MM.1S (cell line): ENCODE measurements at regions not wholly inside any gene's neighbourhood (a gene's known extent, or its start where the extent isn't known, plus 50 kb on each side); places are given as distances from the start of the nearest gene placed in this dataset.

ENCODE experiments used
- DNase-seq: peaks from one replicate; pipeline ENCODE4 v3.0.0-alpha.2; 2015
- H2AFZ ChIP-seq: fragments of 300-600 bp; sonication (generic); 2 replicates; pipeline ENCODE4 v1.6.0; 2016; ENCODE audit warnings: antibody characterized with exemption, low read length
- H3F3A ChIP-seq: fragments of 300-600 bp; sonication (generic); 2 replicates; pipeline ENCODE4 v1.6.1; 2016; ENCODE audit warnings: mild to moderate bottlenecking, antibody characterized with exemption, low read length, moderate library complexity, mixed read lengths; ENCODE audit not compliant: insufficient read depth
- H3K27ac ChIP-seq: fragments of 300-600 bp; sonication (generic); 2 replicates; pipeline ENCODE4 v1.5.1; 2016; ENCODE audit warnings: mild to moderate bottlenecking, low read length
- H3K27me3 ChIP-seq: fragments of 300-600 bp; sonication (generic); replicated peaks from 2 replicates; pipeline ENCODE4 v1.6.0; 2016; ENCODE audit warnings: low read length; ENCODE audit not compliant: insufficient read depth
- H3K36me3 ChIP-seq: fragments of 300-600 bp; sonication (generic); replicated peaks from 2 replicates; pipeline ENCODE4 v1.6.1; 2016; ENCODE audit warnings: mild to moderate bottlenecking, low read length, mixed read lengths; ENCODE audit not compliant: insufficient read depth
- H3K4me1 ChIP-seq: fragments of 300-600 bp; sonication (generic); 2 replicates; pipeline ENCODE4 v1.6.1; 2016; ENCODE audit warnings: low read length, mixed read lengths
- H3K4me2 ChIP-seq: fragments of 300-600 bp; sonication (generic); 2 replicates; pipeline ENCODE4 v1.6.0; 2016; ENCODE audit warnings: low read depth, low read length
- H3K4me3 ChIP-seq: fragments of 300-600 bp; sonication (generic); 2 replicates; pipeline ENCODE4 v1.5.1; 2016; ENCODE audit warnings: low read length, mixed read lengths
- H3K79me2 ChIP-seq: fragments of 300-600 bp; sonication (generic); 2 replicates; pipeline ENCODE4 v1.6.1; 2016; ENCODE audit warnings: mixed run types, low read length, mixed read lengths
- H3K9ac ChIP-seq: fragments of 300-600 bp; sonication (generic); 2 replicates; pipeline ENCODE4 v1.6.1; 2016; ENCODE audit warnings: low read length, mixed read lengths
- H3K9me2 ChIP-seq: fragments of 300-600 bp; sonication (generic); replicated peaks from 2 replicates; pipeline ENCODE4 v1.6.1; 2016; ENCODE audit warnings: mild to moderate bottlenecking, low read length, mixed read lengths; ENCODE audit not compliant: insufficient read depth
- H3K9me3 ChIP-seq: fragments of 300-600 bp; sonication (generic); replicated peaks from 2 replicates; pipeline ENCODE4 v1.6.1; 2016; ENCODE audit warnings: mild to moderate bottlenecking, low read length, mixed read lengths; ENCODE audit not compliant: insufficient read depth
- H4K20me1 ChIP-seq: fragments of 300-600 bp; sonication (generic); 2 replicates; pipeline ENCODE4 v1.6.1; 2016; ENCODE audit warnings: mild to moderate bottlenecking, low read length, moderate library complexity, mixed read lengths; ENCODE audit not compliant: insufficient read depth
- CTCF ChIP-seq: fragments of 300-600 bp; sonication (generic); IDR thresholded peaks from 2 replicates; pipeline ENCODE4 v1.5.1; 2016; ENCODE audit warnings: antibody characterized with exemption, low read length, mixed read lengths
- EZH2 ChIP-seq: fragments of 300-600 bp; sonication (generic); optimal IDR thresholded peaks from 2 replicates; pipeline ENCODE3; 2017; ENCODE audit warnings: low read depth, mild to moderate bottlenecking, antibody characterized with exemption, low read length, mixed read lengths
- EZH2phosphoT487 ChIP-seq: fragments of 300-600 bp; sonication (generic); IDR thresholded peaks from 2 replicates; pipeline ENCODE4 v1.6.1; 2018; ENCODE audit warnings: antibody characterized with exemption, low read length

- Histone ChIP-seq H3K79me2 (no peaks in the 10 kb centered on the region), H3K9ac (no peak overlapping the region), H3K4me2 (no peak overlapping the region), H3K9me3 (no peaks in the 10 kb centered on the region), H3K9me2 (no peaks in the 10 kb centered on the region), H3K27me3 (no peaks in the 10 kb centered on the region), H3F3A (no peaks in the 10 kb centered on the region), H4K20me1 (no peaks in the 10 kb centered on the region), H3K36me3 (no peaks in the 10 kb centered on the region), H3K4me1 (no peaks in the 10 kb centered on the region), H3K27ac (no peak overlapping the region), H3K4me3 (no peak overlapping the region), H2AFZ (no peak overlapping the region)
- DNase-seq = no peak
- TF ChIP-seq EZH2phosphoT487 (no peak), EZH2 (no peak), CTCF (no peak)
Measured at GRCh38 chr1:82800721-82801120, 1000.0 kb downstream of the ADGRL2 start.

GRCh38 chr1:82799261-82799660, 998.5 kb downstream of the ADGRL2 start:
- no peak for DNase-seq
- no peak overlapping the region for H3K9ac ChIP-seq
- no peaks in the 10 kb centered on the region for H3K4me1 ChIP-seq
- no peaks in the 10 kb centered on the region for H3F3A ChIP-seq
- no peaks in the 10 kb centered on the region for H3K79me2 ChIP-seq
- H3K9me2 ChIP-seq = no peaks in the 10 kb centered on the region
- no peaks in the 10 kb centered on the region for H4K20me1 ChIP-seq
- H3K4me3 ChIP-seq = no peak overlapping the region
- H3K4me2 ChIP-seq = no peak overlapping the region
- no peaks in the 10 kb centered on the region for H3K27me3 ChIP-seq
- no peak overlapping the region for H3K27ac ChIP-seq
- no peak for TF ChIP-seq EZH2
- no peak for TF ChIP-seq EZH2phosphoT487
- no peak for TF ChIP-seq CTCF
- no peaks in the 10 kb centered on the region for H3K9me3 ChIP-seq
- no peaks in the 10 kb centered on the region for H3K36me3 ChIP-seq
- H2AFZ ChIP-seq = no peak overlapping the region

- Histone ChIP-seq H3K79me2 (no peaks in the 10 kb centered on the region), H2AFZ (no peak overlapping the region), H4K20me1 (no peaks in the 10 kb centered on the region), H3K4me1 (no peaks in the 10 kb centered on the region), H3F3A (no peaks in the 10 kb centered on the region), H3K27ac (no peak overlapping the region), H3K4me2 (no peak overlapping the region), H3K4me3 (no peak overlapping the region), H3K36me3 (no peaks in the 10 kb centered on the region), H3K9me2 (no peaks in the 10 kb centered on the region), H3K9me3 (no peaks in the 10 kb centered on the region), H3K9ac (no peak overlapping the region), H3K27me3 (no peaks in the 10 kb centered on the region)
- TF ChIP-seq EZH2phosphoT487 (no peak), CTCF (no peak), EZH2 (no peak)
- DNase-seq = no peak
Measured at GRCh38 chr1:82795508-82796149, 994.9 kb downstream of the ADGRL2 start.
